ENCODE measurements at regions not wholly inside any gene's neighbourhood (a gene's known extent, or its start where the extent isn't known, plus 50 kb on each side); places are given as distances from the start of the nearest gene placed in this dataset.

DNA sequence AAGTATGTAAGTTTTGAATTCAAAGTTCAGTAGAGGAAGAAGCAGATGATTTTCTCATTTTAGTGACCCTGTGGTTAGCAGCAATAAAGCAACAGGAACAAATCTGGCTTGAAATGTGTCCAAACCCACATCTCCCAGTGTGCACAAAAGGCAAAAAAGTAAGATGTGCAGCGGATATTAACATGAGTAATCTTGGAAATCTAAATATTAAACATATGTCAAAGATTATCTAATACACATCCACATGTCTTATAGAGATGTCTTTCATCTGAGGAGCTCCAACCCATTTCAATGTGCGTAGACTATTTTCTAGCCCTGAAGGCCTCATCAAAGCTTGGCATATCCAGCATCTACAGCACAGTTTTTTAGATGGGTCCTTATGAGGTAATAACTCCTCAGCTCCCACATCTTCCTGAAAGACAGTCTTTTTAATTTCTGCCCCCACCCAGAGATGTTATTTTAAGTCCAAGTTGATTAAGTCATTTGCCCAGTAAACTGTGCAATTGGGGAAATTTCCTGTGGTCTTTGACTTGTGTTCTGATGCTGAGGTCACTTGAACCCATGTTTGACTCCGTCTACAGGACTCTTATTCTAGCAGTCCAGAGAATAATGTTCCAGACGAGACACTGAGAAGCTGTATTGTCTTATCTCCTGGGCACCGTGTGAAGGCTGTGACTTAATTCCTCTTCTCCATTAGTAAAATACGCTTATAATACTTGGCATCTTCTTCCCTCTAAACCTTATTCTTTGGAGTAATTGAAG, 73.7 kb downstream of the LMO4 start:
- TF ChIP-seq, protein P1, sequence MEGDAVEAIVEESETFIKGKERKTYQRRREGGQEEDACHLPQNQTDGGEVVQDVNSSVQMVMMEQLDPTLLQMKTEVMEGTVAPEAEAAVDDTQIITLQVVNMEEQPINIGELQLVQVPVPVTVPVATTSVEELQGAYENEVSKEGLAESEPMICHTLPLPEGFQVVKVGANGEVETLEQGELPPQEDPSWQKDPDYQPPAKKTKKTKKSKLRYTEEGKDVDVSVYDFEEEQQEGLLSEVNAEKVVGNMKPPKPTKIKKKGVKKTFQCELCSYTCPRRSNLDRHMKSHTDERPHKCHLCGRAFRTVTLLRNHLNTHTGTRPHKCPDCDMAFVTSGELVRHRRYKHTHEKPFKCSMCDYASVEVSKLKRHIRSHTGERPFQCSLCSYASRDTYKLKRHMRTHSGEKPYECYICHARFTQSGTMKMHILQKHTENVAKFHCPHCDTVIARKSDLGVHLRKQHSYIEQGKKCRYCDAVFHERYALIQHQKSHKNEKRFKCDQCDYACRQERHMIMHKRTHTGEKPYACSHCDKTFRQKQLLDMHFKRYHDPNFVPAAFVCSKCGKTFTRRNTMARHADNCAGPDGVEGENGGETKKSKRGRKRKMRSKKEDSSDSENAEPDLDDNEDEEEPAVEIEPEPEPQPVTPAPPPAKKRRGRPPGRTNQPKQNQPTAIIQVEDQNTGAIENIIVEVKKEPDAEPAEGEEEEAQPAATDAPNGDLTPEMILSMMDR (IDR thresholded peaks at IDR 0.05) = no peak
- no peak for TF ChIP-seq POLR2A (IDR thresholded peaks at IDR 0.05)

Data from body of pancreas (tissue), 4 donors.